K562 (cell line): ENCODE measurements at regions not wholly inside any gene's neighbourhood (a gene's known extent, or its start where the extent isn't known, plus 50 kb on each side); places are given as distances from the start of the nearest gene placed in this dataset.
A peak's percentile ranks its signal among the peaks of the same experiment; 100 is the strongest.

ENCODE experiments used
- CBX1 ChIP-seq: sonication (generic); IDR thresholded peaks from 2 replicates; pipeline ENCODE4 v1.6.1; 2016; ENCODE audit warnings: antibody characterized with exemption, low read depth, mild to moderate bottlenecking
- CC2D1A ChIP-seq: fragments of 450-650 bp; IDR thresholded peaks from 2 replicates; pipeline ENCODE4 v1.6.1; 2017; ENCODE audit warnings: mild to moderate bottlenecking
- KHSRP ChIP-seq: fragments of 450-650 bp; IDR thresholded peaks from 2 replicates; pipeline ENCODE4 v1.6.1; 2017
- MEF2A ChIP-seq: IDR thresholded peaks from 2 replicates; pipeline ENCODE4 v1.6.1; 2011; ENCODE audit warnings: low read depth, mild to moderate bottlenecking, low read length, moderate library complexity; ENCODE audit not compliant: control insufficient read depth
- MEF2D ChIP-seq: conservative IDR thresholded peaks from 2 replicates; pipeline ENCODE4 v1.6.1; 2016; ENCODE audit warnings: low read depth, missing genetic modification characterization, missing compliant biosample characterization
- NFXL1 ChIP-seq: fragments of 450-650 bp; formaldehyde crosslinking; IDR thresholded peaks from 2 replicates; pipeline ENCODE4 v1.4.0; 2021; ENCODE audit warnings: mild to moderate bottlenecking
- NR3C1 ChIP-seq: sonication (generic); formaldehyde crosslinking; IDR thresholded peaks from 2 replicates; pipeline ENCODE4 v1.8.1; 2022; ENCODE audit warnings: missing genetic modification reagents
- RNF2 ChIP-seq: sonication (generic); IDR thresholded peaks from 2 replicates; pipeline ENCODE4 v1.6.1; 2016
- SREBF2 ChIP-seq: sonication (generic); formaldehyde crosslinking; IDR thresholded peaks from 2 replicates; pipeline ENCODE4 v1.4.0; 2020; ENCODE audit warnings: mild to moderate bottlenecking, missing genetic modification reagents
- THAP7 ChIP-seq: fragments of 250-450 bp; sonication (Bioruptor Pico); IDR thresholded peaks from 2 replicates; pipeline ENCODE4 v1.5.0; 2021
- THRAP3 ChIP-seq: fragments of 450-650 bp; IDR thresholded peaks from 2 replicates; pipeline ENCODE4 v1.6.1; 2016; ENCODE audit warnings: mild to moderate bottlenecking, inconsistent platforms, borderline replicate concordance
- YBX1 ChIP-seq: fragments of 450-650 bp; IDR thresholded peaks from 2 replicates; pipeline ENCODE4 v1.7.1; 2016; ENCODE audit warnings: mild to moderate bottlenecking
- ZBED1 ChIP-seq: IDR thresholded peaks from 2 replicates; pipeline ENCODE4 v1.6.1; 2014
- ZNF274 ChIP-seq: IDR thresholded peaks from 2 replicates; pipeline ENCODE4 v1.6.1; 2011; ENCODE audit warnings: low read depth, mild to moderate bottlenecking, low read length, moderate library complexity, borderline replicate concordance
- ZNF512 ChIP-seq: IDR thresholded peaks from 2 replicates; pipeline ENCODE4 v1.6.1; 2016; ENCODE audit warnings: missing genetic modification characterization, missing compliant biosample characterization
- ZSCAN32 ChIP-seq: fragments of 450-650 bp; formaldehyde crosslinking; IDR thresholded peaks from 2 replicates; pipeline ENCODE4 v1.4.0; 2020; ENCODE audit warnings: mild to moderate bottlenecking, moderate library complexity
- TF ChIP-seq, protein P1 (sequence below), 2 experiments: IDR thresholded peaks; 2 replicates each; pipeline ENCODE4 v1.6.1; 2011; ENCODE audit warnings: borderline replicate concordance in 1 of 2, control low read depth in 1 of 2, low read depth in 1 of 2, low read length in 1 of 2, mild to moderate bottlenecking in 1 of 2, mixed read lengths in 1 of 2, moderate library complexity in 1 of 2; ENCODE audit not compliant: insufficient read depth in 1 of 2, insufficient read length in 1 of 2, poor library complexity in 1 of 2, severe bottlenecking in 1 of 2; ENCODE audit errors: extremely low read depth in 1 of 2
- TF ChIP-seq, protein P2 (sequence below): fragments of 150-350 bp; conservative IDR thresholded peaks from 2 replicates; pipeline ENCODE4 v1.6.1; 2014; ENCODE audit warnings: low read length
- TF ChIP-seq, protein P3 (sequence below): fragments of 150-350 bp; IDR thresholded peaks from 2 replicates; pipeline ENCODE4 v1.6.1; 2014; ENCODE audit warnings: low read depth, mild to moderate bottlenecking, low read length, borderline replicate concordance
- TF ChIP-seq, protein P4 (sequence below): sonication (generic); formaldehyde crosslinking; IDR thresholded peaks from 2 replicates; pipeline ENCODE4 v1.8.0; 2022; ENCODE audit warnings: mild to moderate bottlenecking, low read depth, missing genetic modification reagents

DNA sequence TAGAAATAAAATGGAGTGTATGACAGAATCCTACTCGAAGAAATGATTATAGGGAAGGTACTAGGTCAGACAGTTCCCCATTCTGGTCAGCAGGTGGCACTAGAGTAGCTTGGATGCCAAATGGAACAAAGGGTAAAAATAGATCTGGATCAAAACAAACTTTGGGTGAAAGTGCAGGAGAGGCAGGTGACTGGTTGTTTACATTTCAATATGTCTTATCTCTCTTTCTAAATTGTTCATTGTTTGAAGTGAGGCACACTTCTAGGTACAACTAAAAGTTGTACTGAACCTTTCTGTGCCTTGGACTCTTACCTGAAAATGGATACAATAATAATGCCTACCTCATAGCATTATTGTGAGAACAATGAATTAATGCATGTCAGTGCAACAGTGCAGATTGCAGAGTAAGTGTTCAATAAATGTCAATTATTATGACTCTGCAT is 62.0 kb upstream of the OSBPL8 start (continued):
- TF ChIP-seq ZNF512 (tag), result no peak
- TF ChIP-seq NFXL1 (CRISPR knock-in tag), result no peak
- no peak for TF ChIP-seq ZSCAN32 (CRISPR knock-in tag)
- TF ChIP-seq MEF2D (tag), result peak; percentile 92
- TF ChIP-seq CC2D1A, result peak; percentile 78
- no peak for TF ChIP-seq ZBED1
- no peak for TF ChIP-seq CBX1
- no peak for TF ChIP-seq NR3C1 (CRISPR knock-in tag)
- TF ChIP-seq SREBF2 (CRISPR knock-in tag), result no peak
- TF ChIP-seq, protein P1, sequence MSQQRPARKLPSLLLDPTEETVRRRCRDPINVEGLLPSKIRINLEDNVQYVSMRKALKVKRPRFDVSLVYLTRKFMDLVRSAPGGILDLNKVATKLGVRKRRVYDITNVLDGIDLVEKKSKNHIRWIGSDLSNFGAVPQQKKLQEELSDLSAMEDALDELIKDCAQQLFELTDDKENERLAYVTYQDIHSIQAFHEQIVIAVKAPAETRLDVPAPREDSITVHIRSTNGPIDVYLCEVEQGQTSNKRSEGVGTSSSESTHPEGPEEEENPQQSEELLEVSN (IDR thresholded peaks at IDR 0.05; ENCODE audit: borderline replicate concordance in 1 of 2, extremely low read depth in 1 of 2, insufficient read depth in 1 of 2, insufficient read length in 1 of 2, low read depth in 1 of 2, low read length in 1 of 2, poor library complexity in 1 of 2, severe bottlenecking in 1 of 2), result no peak
- TF ChIP-seq, protein P2, sequence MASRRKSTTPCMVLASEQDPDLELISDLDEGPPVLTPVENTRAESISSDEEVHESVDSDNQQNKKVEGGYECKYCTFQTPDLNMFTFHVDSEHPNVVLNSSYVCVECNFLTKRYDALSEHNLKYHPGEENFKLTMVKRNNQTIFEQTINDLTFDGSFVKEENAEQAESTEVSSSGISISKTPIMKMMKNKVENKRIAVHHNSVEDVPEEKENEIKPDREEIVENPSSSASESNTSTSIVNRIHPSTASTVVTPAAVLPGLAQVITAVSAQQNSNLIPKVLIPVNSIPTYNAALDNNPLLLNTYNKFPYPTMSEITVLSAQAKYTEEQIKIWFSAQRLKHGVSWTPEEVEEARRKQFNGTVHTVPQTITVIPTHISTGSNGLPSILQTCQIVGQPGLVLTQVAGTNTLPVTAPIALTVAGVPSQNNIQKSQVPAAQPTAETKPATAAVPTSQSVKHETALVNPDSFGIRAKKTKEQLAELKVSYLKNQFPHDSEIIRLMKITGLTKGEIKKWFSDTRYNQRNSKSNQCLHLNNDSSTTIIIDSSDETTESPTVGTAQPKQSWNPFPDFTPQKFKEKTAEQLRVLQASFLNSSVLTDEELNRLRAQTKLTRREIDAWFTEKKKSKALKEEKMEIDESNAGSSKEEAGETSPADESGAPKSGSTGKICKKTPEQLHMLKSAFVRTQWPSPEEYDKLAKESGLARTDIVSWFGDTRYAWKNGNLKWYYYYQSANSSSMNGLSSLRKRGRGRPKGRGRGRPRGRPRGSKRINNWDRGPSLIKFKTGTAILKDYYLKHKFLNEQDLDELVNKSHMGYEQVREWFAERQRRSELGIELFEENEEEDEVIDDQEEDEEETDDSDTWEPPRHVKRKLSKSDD, result no peak
- no peak for TF ChIP-seq THAP7 (CRISPR knock-in tag)
- TF ChIP-seq RNF2, result no peak
- TF ChIP-seq, protein P3, sequence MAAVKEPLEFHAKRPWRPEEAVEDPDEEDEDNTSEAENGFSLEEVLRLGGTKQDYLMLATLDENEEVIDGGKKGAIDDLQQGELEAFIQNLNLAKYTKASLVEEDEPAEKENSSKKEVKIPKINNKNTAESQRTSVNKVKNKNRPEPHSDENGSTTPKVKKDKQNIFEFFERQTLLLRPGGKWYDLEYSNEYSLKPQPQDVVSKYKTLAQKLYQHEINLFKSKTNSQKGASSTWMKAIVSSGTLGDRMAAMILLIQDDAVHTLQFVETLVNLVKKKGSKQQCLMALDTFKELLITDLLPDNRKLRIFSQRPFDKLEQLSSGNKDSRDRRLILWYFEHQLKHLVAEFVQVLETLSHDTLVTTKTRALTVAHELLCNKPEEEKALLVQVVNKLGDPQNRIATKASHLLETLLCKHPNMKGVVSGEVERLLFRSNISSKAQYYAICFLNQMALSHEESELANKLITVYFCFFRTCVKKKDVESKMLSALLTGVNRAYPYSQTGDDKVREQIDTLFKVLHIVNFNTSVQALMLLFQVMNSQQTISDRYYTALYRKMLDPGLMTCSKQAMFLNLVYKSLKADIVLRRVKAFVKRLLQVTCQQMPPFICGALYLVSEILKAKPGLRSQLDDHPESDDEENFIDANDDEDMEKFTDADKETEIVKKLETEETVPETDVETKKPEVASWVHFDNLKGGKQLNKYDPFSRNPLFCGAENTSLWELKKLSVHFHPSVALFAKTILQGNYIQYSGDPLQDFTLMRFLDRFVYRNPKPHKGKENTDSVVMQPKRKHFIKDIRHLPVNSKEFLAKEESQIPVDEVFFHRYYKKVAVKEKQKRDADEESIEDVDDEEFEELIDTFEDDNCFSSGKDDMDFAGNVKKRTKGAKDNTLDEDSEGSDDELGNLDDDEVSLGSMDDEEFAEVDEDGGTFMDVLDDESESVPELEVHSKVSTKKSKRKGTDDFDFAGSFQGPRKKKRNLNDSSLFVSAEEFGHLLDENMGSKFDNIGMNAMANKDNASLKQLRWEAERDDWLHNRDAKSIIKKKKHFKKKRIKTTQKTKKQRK, result no peak
- TF ChIP-seq THRAP3, result no peak
- TF ChIP-seq, protein P4, sequence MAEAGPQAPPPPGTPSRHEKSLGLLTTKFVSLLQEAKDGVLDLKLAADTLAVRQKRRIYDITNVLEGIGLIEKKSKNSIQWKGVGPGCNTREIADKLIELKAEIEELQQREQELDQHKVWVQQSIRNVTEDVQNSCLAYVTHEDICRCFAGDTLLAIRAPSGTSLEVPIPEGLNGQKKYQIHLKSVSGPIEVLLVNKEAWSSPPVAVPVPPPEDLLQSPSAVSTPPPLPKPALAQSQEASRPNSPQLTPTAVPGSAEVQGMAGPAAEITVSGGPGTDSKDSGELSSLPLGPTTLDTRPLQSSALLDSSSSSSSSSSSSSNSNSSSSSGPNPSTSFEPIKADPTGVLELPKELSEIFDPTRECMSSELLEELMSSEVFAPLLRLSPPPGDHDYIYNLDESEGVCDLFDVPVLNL (CRISPR knock-in tag), result no peak
- peak; percentile 96 for TF ChIP-seq MEF2A
- TF ChIP-seq KHSRP, result no peak
- TF ChIP-seq ZNF274, result no peak
- TF ChIP-seq YBX1, result no peak
